GM12865 (cell line): ENCODE measurements at regions not wholly inside any gene's neighbourhood (a gene's known extent, or its start where the extent isn't known, plus 50 kb on each side); places are given as distances from the start of the nearest gene placed in this dataset.

Source experiments
- DNase-seq: peaks from one replicate; pipeline ENCODE4 v3.0.0; 2010; ENCODE audit warnings: low read depth
- H3K4me3 ChIP-seq: 2 replicates; pipeline ENCODE4 v1.5.1; 2011; ENCODE audit warnings: mild to moderate bottlenecking, low read depth, low read length, control low read depth
- CTCF ChIP-seq: IDR thresholded peaks from 2 replicates; pipeline ENCODE4 v1.5.1; 2011; ENCODE audit warnings: low read length, control low read depth, low read depth, inconsistent platforms; ENCODE audit not compliant: insufficient read depth; ENCODE audit errors: missing control alignments

- H3K4me3 ChIP-seq: no peak overlapping the region
- no peak for TF ChIP-seq CTCF
- no peak for DNase-seq
Measured at GRCh38 chr3:182723596-182723995, 69.7 kb upstream of the ATP11B start.

- no peak for DNase-seq
- no peak for TF ChIP-seq CTCF
- no peak overlapping the region for H3K4me3 ChIP-seq
Measured at GRCh38 chr3:182725372-182726251, 67.7 kb upstream of the ATP11B start.

GRCh38 chr3:182726258-182727142, 66.8 kb upstream of the ATP11B start:
- no peak for DNase-seq
- H3K4me3 ChIP-seq: no peak overlapping the region
- TF ChIP-seq CTCF: no peak

GRCh38 chr3:182728238-182728637, 65.1 kb upstream of the ATP11B start:
- DNase-seq: no peak
- TF ChIP-seq CTCF: no peak
- no peak overlapping the region for H3K4me3 ChIP-seq

GRCh38 chr3:182729903-182730674, 63.2 kb upstream of the ATP11B start:
- no peak for TF ChIP-seq CTCF
- DNase-seq: peak; percentile 85
- peak overlapping the region; percentile 63 for H3K4me3 ChIP-seq

GRCh38 chr3:182730675-182731042, 62.6 kb upstream of the ATP11B start:
- TF ChIP-seq CTCF: no peak
- no peak for DNase-seq
- H3K4me3 ChIP-seq: peak overlapping the region; percentile 63
